ENCODE measurements at regions not wholly inside any gene's neighbourhood (a gene's known extent, or its start where the extent isn't known, plus 50 kb on each side); places are given as distances from the start of the nearest gene placed in this dataset.

- no peak for TF ChIP-seq CTCF (IDR thresholded peaks at IDR 0.05)
Observed at GRCh38 chr18:78816916-78817315, 162.7 kb upstream of the SALL3 start.

- no peak for TF ChIP-seq CTCF (IDR thresholded peaks at IDR 0.05)
Observed at GRCh38 chr18:78818495-78818894, 161.1 kb upstream of the SALL3 start.

GRCh38 chr18:78818961-78819360 lies 160.7 kb upstream of the SALL3 start:
- no peak for TF ChIP-seq CTCF (IDR thresholded peaks at IDR 0.05)

- TF ChIP-seq CTCF (IDR thresholded peaks at IDR 0.05): no peak
Observed at GRCh38 chr18:78820161-78820834, 159.3 kb upstream of the SALL3 start.

- TF ChIP-seq CTCF (IDR thresholded peaks at IDR 0.05): no peak
Observed at GRCh38 chr18:78821396-78821795, 158.2 kb upstream of the SALL3 start.

GRCh38 chr18:78822171-78822948 lies 157.3 kb upstream of the SALL3 start:
- TF ChIP-seq CTCF (IDR thresholded peaks at IDR 0.05): no peak

GRCh38 chr18:78822949-78823285 lies 156.7 kb upstream of the SALL3 start:
- no peak for TF ChIP-seq CTCF (IDR thresholded peaks at IDR 0.05)

Data from LNCAP (cell line).